Activated T-cell treated with anti-CD3 and anti-CD28 coated beads, Interleukin-2, amount 50 U/mL, for 4 hours (primary cell): ENCODE measurements at regions not wholly inside any gene's neighbourhood (a gene's known extent, or its start where the extent isn't known, plus 50 kb on each side); places are given as distances from the start of the nearest gene placed in this dataset.
"Not testable (repeated sequence)": the region's sequence is repeated elsewhere in the genome, so short reads cannot be mapped to it uniquely, and the experiment has no call there.

Experiments used
- ATAC-seq, 2 donors: fragments of 200-7000 bp; cut with Tn5 transposase; one replicate each; pipeline ENCODE4 v1.10.0; 2021
- DNase-seq: peaks from one replicate; pipeline ENCODE4 v3.0.0-alpha.2; 2020
- H3K27me3 Mint-ChIP-seq: one replicate; pipeline ENCODE4 v1.8.0; 2021; ENCODE audit warnings: low read depth, mixed read lengths
- H3K36me3 Mint-ChIP-seq: one replicate; pipeline ENCODE4 v1.8.0; 2022; ENCODE audit warnings: mixed read lengths; ENCODE audit not compliant: insufficient read depth
- H3K4me1 Mint-ChIP-seq: one replicate; pipeline ENCODE4 v1.8.0; 2021; ENCODE audit warnings: low read depth, mixed read lengths
- H3K4me3 Mint-ChIP-seq: one replicate; pipeline ENCODE4 v1.8.0; 2021; ENCODE audit warnings: mild to moderate bottlenecking, moderate library complexity, mixed read lengths
- H3K9me3 Mint-ChIP-seq: one replicate; pipeline ENCODE4 v1.8.0; 2021; ENCODE audit warnings: mixed read lengths

- H3K4me1 Mint-ChIP-seq, H3K9me3 Mint-ChIP-seq, DNase-seq, H3K27me3 Mint-ChIP-seq, H3K4me3 Mint-ChIP-seq, ATAC-seq, H3K36me3 Mint-ChIP-seq: not testable (repeated sequence)
These were observed 227.4 kb upstream of the VLDLR start for GRCh38 chr9:2394087-2394741.

DNA sequence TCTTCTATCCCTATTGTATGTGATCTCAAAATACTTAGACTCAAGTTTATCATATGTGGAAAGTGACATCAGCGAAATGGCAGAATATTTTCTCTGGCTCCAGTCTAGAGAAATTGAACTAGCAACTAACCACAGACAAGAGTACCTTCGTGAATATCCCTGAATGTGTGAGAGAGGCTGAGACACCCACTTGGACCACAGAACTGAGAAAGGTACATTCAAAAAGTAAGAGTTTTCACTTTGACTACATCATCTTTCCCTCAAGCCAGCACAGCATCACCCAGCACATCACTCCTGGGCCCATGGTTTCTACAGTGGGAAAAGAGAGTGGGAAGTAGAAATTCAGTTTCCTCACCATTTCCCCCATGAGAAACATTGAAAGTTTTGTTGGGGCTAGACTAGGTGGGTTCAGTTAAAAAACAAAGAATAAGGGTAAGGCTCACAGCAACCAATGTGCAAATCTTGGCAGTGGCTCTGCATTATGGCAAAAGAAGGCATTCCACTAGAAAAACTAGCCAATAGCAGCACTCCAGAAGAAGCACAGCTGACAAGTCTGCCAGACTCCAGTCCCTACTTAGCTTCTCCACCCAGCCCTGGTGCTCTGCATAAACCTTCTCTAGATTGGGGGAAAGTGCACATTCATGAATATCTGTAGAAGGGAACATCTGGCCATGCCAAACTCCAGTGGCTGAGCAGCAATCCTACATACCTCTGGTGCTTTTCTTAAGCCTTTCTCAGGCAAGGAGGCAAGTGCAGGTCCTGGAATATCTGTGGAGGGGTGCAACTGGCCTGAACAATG, 225.6 kb upstream of the VLDLR start:
- DNase-seq (no peak), ATAC-seq (no peak)
- Mint-ChIP-seq H3K4me3 (no peak overlapping the region), H3K9me3 (no peaks in the 10 kb centered on the region), H3K4me1 (no peaks in the 10 kb centered on the region), H3K27me3 (no peaks in the 10 kb centered on the region), H3K36me3 (no peaks in the 10 kb centered on the region)

DNA sequence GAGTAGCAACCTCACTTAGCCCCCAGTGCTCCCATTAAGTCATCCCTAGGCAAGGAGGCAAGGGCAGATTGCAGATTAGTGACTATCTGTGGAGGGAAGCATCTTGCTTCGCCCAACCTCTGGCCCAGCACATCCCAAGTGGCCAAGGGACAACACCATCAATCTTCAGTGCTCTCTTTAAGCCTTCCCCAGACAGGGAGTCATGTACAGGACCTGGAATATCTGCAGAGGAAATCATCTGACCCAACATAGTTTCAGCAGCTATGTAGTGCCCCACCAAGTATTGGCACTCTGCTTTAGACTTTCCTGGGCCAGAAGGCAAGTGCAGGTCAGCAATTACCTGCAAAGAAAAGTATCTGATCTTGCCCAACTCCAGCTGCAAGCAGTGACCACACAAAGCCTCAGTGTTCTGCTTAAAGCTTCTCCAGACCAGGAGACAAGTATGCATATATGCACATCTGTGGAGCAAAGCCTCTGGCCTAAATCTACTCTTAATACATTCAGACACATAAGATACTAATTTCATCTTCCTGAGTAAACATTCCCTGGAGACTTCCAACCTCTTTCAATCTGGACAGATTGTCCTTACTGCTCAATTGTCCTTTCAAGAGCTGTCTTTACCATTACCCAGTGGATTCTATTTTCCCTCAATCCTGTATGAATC, 224.8 kb upstream of the VLDLR start:
- H3K9me3 Mint-ChIP-seq, result no peaks in the 10 kb centered on the region
- no peaks in the 10 kb centered on the region for H3K4me1 Mint-ChIP-seq
- no peaks in the 10 kb centered on the region for H3K36me3 Mint-ChIP-seq
- DNase-seq (no peak), ATAC-seq (no peak)
- no peak overlapping the region for H3K4me3 Mint-ChIP-seq
- H3K27me3 Mint-ChIP-seq, result peaks cover 4% of the 10 kb centered on the region

- H3K36me3 Mint-ChIP-seq, H3K4me3 Mint-ChIP-seq, DNase-seq, ATAC-seq, H3K9me3 Mint-ChIP-seq, H3K27me3 Mint-ChIP-seq, H3K4me1 Mint-ChIP-seq: not testable (repeated sequence)
These were observed 223.7 kb upstream of the VLDLR start for GRCh38 chr9:2397875-2398274.

DNA sequence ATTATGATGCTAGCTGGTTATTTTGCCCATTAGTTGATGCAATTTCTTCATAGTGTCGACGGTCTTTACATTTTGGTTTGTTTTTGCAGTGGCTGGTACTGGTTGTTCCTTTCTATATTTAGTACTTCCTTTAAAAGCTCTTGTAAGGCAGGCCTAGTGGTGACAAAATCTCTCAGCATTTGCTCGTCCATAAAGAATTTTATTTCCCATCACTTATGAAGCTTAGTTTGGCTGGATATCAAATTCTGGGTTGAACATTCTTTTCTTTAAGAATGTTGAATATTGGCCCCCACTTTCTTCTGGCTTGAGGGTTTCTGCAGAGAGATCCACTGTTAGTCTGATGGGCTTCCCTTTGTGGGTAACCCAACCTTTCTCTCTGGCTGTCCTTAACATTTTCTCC, 219.8 kb upstream of the VLDLR start:
- peaks cover 14% of the 10 kb centered on the region for H3K9me3 Mint-ChIP-seq
- ATAC-seq, H3K4me3 Mint-ChIP-seq, H3K27me3 Mint-ChIP-seq, H3K36me3 Mint-ChIP-seq, H3K4me1 Mint-ChIP-seq, DNase-seq: not testable (repeated sequence)

DNA sequence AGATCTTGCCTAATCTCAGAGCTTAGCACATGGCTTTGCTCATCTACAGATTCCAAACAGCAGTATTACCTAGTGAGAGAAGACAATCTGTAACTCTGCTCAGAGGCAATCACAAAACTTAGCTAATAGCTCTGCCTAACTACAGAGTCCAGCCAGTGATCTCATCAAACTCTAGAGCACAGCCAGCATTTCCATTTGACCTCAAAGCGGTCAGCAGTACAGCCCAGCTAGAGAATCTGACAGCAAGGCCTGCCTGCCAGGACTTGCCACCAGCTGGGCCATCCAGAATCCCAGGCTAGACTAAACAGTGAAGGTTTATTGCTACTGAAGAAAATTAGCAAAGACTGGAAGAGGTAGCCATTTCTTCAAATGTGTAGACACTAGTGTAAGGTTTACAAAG, 217.9 kb upstream of the VLDLR start:
- Mint-ChIP-seq H3K9me3 (peaks cover 14% of the 10 kb centered on the region), H3K27me3 (peaks cover 4% of the 10 kb centered on the region), H3K4me1 (no peaks in the 10 kb centered on the region), H3K36me3 (no peaks in the 10 kb centered on the region), H3K4me3 (no peak overlapping the region)
- DNase-seq (no peak), ATAC-seq (no peak)

- peaks cover 4% of the 10 kb centered on the region for H3K27me3 Mint-ChIP-seq
- no peaks in the 10 kb centered on the region for H3K4me1 Mint-ChIP-seq
These were observed 215.3 kb upstream of the VLDLR start for GRCh38 chr9:2406252-2406651.

DNA sequence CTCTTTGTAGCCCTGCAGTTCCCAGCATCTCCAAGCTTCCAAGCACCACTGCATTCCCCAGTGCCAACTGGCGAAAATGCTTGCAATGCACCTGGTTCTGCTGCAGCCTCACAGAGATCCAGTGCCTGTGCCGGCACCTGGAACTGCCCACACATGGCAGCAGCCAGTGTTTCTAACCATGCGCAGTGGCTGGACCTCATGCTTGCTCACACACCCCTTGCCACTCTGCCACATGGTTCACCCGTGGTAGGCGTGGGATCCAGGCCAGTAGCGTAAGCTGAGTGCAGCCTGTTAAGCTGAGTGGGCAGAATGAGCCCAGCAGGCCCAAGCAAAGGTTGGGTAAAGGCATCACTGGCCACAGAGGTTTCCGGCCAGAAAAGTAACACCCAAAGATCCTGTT, 214.1 kb upstream of the VLDLR start:
- DNase-seq (no peak), ATAC-seq (no peak)
- Mint-ChIP-seq H3K27me3 (peaks cover 3% of the 10 kb centered on the region), H3K4me1 (no peaks in the 10 kb centered on the region), H3K4me3 (no peak overlapping the region), H3K9me3 (peaks cover 14% of the 10 kb centered on the region), H3K36me3 (no peaks in the 10 kb centered on the region)

More at GRCh38 chr9:2406252-2406651, 215.3 kb upstream of the VLDLR start:
- no peak overlapping the region for H3K4me3 Mint-ChIP-seq
- DNase-seq (no peak), ATAC-seq (no peak)
- no peaks in the 10 kb centered on the region for H3K36me3 Mint-ChIP-seq
- peaks cover 14% of the 10 kb centered on the region for H3K9me3 Mint-ChIP-seq

DNA sequence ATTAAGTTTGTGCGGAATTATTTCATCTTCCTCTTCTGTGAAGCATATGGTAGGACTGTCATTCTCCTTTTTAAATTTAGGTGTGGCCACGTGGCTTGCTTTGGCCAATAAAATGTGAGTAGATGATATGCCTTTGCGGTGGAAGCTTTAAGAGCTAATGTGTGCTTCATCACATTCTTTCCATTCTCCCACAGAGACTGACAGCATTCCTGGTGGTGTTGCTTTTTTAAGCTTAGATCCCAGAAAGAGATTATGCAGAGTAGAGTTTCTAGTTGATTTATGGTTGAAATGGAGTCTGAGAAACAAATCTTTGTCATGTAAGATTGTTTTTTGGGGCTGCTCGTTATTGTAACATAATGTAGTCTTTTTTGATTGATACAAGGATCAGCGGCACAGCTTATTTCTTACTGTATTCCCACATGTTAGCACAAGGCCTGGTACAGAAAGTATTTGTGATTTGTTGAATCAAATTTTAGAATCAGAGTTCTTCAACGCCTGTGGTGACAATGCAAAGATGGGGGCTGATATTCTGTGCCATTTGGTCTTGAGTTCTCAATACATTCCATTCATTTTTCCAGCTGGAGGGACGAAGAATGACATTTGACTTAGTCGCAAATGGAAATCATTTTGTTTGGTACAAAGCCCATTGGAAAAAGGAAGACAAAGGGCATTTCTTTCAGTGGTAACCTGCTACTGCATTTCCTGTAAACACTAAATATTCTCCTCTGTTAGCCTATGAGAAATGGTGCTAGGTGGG, 209.9 kb upstream of the VLDLR start:
- DNase-seq, result no peak
- Mint-ChIP-seq H3K4me1 (no peaks in the 10 kb centered on the region), H3K36me3 (no peaks in the 10 kb centered on the region)

GRCh38 chr9:2413160-2413805, 208.3 kb upstream of the VLDLR start:
- no peak overlapping the region for H3K4me3 Mint-ChIP-seq
- ATAC-seq (no peak), DNase-seq (no peak)
- no peaks in the 10 kb centered on the region for H3K4me1 Mint-ChIP-seq
- H3K36me3 Mint-ChIP-seq, result no peaks in the 10 kb centered on the region
- peaks cover 3% of the 10 kb centered on the region for H3K27me3 Mint-ChIP-seq
- no peaks in the 10 kb centered on the region for H3K9me3 Mint-ChIP-seq

More for the DNA sequence above, 209.9 kb upstream of the VLDLR start:
- Mint-ChIP-seq H3K27me3 (peaks cover 3% of the 10 kb centered on the region), H3K9me3 (no peaks in the 10 kb centered on the region), H3K4me3 (no peak overlapping the region)
- ATAC-seq, result no peak

DNA sequence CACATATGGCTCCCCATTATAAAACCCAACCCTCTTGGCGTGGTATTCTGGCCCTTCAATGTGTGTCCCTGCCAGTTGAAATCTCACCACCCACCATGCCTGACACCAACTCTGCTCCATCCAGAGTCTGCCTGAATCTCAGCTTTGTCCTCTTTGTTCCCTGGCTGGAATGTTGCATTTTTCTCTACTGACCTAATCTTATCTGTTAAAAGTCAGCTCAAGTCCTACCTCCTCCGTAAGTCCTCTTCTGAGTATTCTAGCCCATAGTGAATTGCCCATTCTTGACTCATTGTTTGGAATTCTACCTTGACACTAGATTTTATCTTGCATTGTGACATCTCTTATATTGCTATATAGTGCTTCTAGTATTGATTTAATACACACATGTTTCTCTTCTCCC, 207.1 kb upstream of the VLDLR start:
- Mint-ChIP-seq H3K9me3 (no peaks in the 10 kb centered on the region), H3K36me3 (no peaks in the 10 kb centered on the region), H3K4me3 (no peak overlapping the region), H3K27me3 (peaks cover 3% of the 10 kb centered on the region), H3K4me1 (no peaks in the 10 kb centered on the region)
- no peak for ATAC-seq
- DNase-seq, result no peak

DNA sequence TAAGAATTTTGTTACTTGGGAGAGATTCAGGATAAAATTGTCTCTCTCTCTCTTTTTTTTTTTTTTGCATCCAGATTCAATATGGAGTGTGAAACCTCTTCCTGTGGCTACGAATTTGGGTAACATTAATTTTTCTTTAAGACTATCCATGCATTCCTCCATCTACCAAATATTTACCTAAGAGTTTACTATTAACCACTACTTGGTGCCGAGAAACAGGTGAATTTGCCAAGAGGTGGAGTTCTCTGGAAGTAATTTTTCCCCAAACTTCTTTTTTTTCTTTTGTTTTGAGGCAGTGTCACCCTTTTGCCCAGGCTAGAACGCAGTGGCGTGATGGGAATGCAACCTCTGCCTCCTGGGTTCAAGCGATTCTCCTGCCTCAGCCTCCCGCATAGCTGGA, 206.3 kb upstream of the VLDLR start:
- peaks cover 3% of the 10 kb centered on the region for H3K27me3 Mint-ChIP-seq

GRCh38 chr9:2417730-2418129, 203.9 kb upstream of the VLDLR start:
- ATAC-seq, result no peak
- no peaks in the 10 kb centered on the region for H3K9me3 Mint-ChIP-seq
- H3K4me3 Mint-ChIP-seq, result no peak overlapping the region
- peaks cover 5% of the 10 kb centered on the region for H3K27me3 Mint-ChIP-seq
- no peaks in the 10 kb centered on the region for H3K4me1 Mint-ChIP-seq
- DNase-seq, result no peak
- H3K36me3 Mint-ChIP-seq, result no peaks in the 10 kb centered on the region

More for the DNA sequence above, 206.3 kb upstream of the VLDLR start:
- DNase-seq (no peak), ATAC-seq (no peak)
- Mint-ChIP-seq H3K36me3 (no peaks in the 10 kb centered on the region), H3K4me1 (no peaks in the 10 kb centered on the region), H3K4me3 (no peak overlapping the region), H3K9me3 (no peaks in the 10 kb centered on the region)

DNA sequence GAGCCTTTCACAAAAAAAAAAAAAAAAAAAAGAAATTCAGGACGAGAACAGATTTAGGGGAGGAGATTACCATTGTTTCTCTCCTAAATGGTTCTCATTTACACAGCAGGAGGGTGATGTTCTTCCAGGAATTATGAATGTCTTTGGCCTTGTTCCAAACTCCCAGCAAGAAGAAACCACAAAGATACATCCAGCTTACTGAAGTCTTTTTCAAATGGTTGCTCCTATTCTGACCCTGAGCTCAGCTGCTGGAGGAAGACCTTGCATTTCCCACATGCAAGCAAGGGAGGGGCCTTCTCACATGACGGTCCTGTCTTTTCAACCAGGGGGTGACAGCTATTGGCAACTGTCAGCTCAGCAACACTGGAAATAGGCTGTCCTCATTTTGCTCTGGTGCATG, 203.0 kb upstream of the VLDLR start:
- Mint-ChIP-seq H3K36me3 (no peaks in the 10 kb centered on the region), H3K4me3 (no peak overlapping the region), H3K4me1 (no peaks in the 10 kb centered on the region), H3K27me3 (peaks cover 5% of the 10 kb centered on the region), H3K9me3 (no peaks in the 10 kb centered on the region)
- no peak for ATAC-seq
- no peak for DNase-seq
